ENCODE measurements at regions not wholly inside any gene's neighbourhood (a gene's known extent, or its start where the extent isn't known, plus 50 kb on each side); places are given as distances from the start of the nearest gene placed in this dataset.

DNA sequence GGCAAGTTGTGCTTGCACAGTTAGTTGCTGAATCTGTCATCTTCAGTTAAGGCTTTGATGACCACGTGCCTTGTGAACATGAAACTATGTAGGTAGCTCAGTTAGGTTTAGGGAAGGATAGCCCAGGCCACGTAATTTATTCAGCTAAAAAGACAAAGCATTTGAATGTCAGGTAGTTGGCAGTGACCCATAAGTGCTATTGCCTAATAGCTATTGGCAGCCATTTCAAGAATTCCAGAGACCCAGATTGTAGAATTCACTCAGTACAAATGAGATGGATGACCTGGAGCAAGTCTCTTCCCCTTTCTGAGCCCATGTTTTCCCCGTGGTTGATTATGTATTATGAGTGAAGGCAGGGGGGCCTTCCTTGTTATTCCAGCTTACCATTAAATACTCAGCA, 265.3 kb upstream of the ANO5 start:
- DNase-seq (ENCODE audit: insufficient read length, low spot score) = no peak
- TF ChIP-seq POU2F2 (IDR thresholded peaks at IDR 0.05; ENCODE audit: low read depth, low read length) (no peak), PAX5 (IDR thresholded peaks at IDR 0.05; ENCODE audit: insufficient read depth, low read length, severe bottlenecking) (no peak), POLR2A (IDR thresholded peaks at IDR 0.05; ENCODE audit: low read depth, low read length) (no peak), POLR2AphosphoS5 (IDR thresholded peaks at IDR 0.05; ENCODE audit: low read depth, low read length) (no peak), TAF1 (IDR thresholded peaks at IDR 0.05; ENCODE audit: low read depth, low read length) (no peak)
- no peak for FAIRE-seq

DNA sequence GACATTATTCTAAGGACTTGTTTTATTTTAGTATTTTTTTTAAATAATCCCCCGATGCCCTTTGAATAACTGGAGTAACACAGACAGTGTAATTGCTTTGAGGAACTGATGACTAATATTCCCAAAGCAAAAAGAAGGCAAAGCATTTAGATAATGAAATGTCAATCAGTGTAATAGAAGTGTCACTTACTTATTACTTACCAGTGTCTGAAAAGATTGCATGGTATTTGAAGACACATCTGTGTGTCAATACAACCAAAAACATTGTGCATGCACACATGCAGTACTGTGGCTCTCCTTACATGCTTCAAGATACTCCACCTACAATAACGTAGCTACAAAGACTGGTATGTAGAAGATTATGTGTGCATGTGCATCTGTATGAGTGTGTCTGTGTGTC, 264.0 kb upstream of the ANO5 start:
- DNase-seq (ENCODE audit: insufficient read length, low spot score) = no peak
- no peak for TF ChIP-seq SPI1 (IDR thresholded peaks at IDR 0.05; ENCODE audit: low read depth, low read length)
- TF ChIP-seq POLR2A (IDR thresholded peaks at IDR 0.05; ENCODE audit: low read depth, low read length) = no peak
- no peak for TF ChIP-seq POU2F2 (IDR thresholded peaks at IDR 0.05; ENCODE audit: low read depth, low read length)
- no peak for TF ChIP-seq POLR2AphosphoS5 (IDR thresholded peaks at IDR 0.05; ENCODE audit: low read depth, low read length)
- TF ChIP-seq PAX5 (IDR thresholded peaks at IDR 0.05; ENCODE audit: insufficient read depth, low read length, severe bottlenecking) = no peak
- TF ChIP-seq TAF1 (IDR thresholded peaks at IDR 0.05; ENCODE audit: low read depth, low read length) = no peak
- FAIRE-seq = no peak

DNA sequence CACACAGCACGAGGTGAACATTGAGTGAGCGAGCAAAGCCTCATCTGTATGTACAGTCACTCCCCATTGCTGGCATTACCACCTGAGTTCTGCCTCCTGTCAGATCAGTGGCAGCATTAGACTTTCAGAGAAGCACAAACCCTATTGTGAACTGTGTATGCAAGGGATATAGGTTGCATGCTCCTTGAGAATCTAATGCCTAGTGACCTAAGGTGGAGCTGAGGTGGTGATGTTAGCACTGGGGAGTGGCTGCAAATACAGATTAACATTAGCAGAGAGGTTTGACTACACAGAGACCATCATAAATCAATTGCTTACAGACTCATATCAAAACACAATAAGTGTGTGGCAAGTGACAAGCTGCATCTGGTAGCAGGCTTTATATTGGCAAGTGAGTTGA, 262.5 kb upstream of the ANO5 start:
- DNase-seq (ENCODE audit: insufficient read length, low spot score) (no peak), FAIRE-seq (no peak)
- TF ChIP-seq PAX5 (IDR thresholded peaks at IDR 0.05; ENCODE audit: insufficient read depth, low read length, severe bottlenecking) (no peak), SPI1 (IDR thresholded peaks at IDR 0.05; ENCODE audit: low read depth, low read length) (no peak), POLR2A (IDR thresholded peaks at IDR 0.05; ENCODE audit: low read depth, low read length) (no peak), TAF1 (IDR thresholded peaks at IDR 0.05; ENCODE audit: low read depth, low read length) (no peak), POLR2AphosphoS5 (IDR thresholded peaks at IDR 0.05; ENCODE audit: low read depth, low read length) (no peak), POU2F2 (IDR thresholded peaks at IDR 0.05; ENCODE audit: low read depth, low read length) (no peak)

DNA sequence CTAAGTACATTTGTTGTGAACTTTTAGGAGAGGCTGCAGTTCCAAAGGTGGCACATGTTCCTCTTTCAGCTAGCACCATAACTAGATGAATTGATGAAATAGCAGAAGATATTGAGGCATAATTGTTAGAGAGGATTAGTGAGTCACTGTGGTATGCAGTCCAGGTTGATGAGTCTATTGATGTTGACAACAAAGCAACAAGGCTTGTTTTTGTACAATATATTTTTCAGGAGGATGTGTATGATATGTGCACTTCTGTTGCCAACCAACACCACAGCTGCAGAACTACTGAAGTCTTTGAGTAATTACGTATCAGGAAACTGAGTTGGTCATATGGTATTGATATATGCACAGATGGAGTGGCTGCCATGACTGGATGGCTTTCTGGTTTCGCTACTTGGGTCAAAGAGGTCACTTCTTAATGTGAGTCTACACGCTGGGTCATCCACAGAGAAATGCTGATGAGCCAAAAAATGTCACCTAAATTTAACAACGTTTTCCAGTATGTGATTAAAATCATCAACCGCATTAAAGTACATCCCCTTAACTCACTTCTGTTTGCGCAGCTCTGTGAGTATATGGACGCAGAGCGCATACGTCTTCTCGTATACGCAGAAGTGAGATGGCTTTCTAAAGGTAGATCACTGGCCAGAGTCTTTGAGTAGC, 261.3 kb upstream of the ANO5 start:
- TF ChIP-seq TAF1 (IDR thresholded peaks at IDR 0.05; ENCODE audit: low read depth, low read length) (no peak), PAX5 (IDR thresholded peaks at IDR 0.05; ENCODE audit: insufficient read depth, low read length, severe bottlenecking) (no peak), SPI1 (IDR thresholded peaks at IDR 0.05; ENCODE audit: low read depth, low read length) (no peak), POLR2A (IDR thresholded peaks at IDR 0.05; ENCODE audit: low read depth, low read length) (no peak), POU2F2 (IDR thresholded peaks at IDR 0.05; ENCODE audit: low read depth, low read length) (no peak), POLR2AphosphoS5 (IDR thresholded peaks at IDR 0.05; ENCODE audit: low read depth, low read length) (no peak)
- no peak for DNase-seq (ENCODE audit: insufficient read length, low spot score)
- no peak for FAIRE-seq

DNA sequence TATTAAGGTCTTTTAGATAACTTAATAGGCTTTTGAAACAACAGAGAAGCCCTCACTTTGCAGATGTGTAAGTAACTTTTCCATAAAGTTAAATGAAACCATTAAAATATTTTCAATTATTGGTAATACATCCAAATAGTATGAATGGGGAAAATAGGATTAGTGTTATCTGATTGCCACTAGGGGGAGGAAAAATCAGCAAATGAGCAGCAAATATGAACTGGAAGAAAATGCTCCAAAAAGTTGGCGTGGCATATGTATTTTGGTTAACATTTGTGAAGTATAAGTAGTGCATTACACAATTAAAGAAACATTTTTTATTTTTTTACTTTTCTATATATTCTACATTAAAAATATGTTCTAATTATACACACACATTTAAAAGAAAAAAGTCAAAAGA, 259.8 kb upstream of the ANO5 start:
- TF ChIP-seq POLR2A (IDR thresholded peaks at IDR 0.05; ENCODE audit: low read depth, low read length) = no peak
- TF ChIP-seq POU2F2 (IDR thresholded peaks at IDR 0.05; ENCODE audit: low read depth, low read length) = no peak
- TF ChIP-seq SPI1 (IDR thresholded peaks at IDR 0.05; ENCODE audit: low read depth, low read length) = no peak
- TF ChIP-seq TAF1 (IDR thresholded peaks at IDR 0.05; ENCODE audit: low read depth, low read length) = no peak
- no peak for TF ChIP-seq POLR2AphosphoS5 (IDR thresholded peaks at IDR 0.05; ENCODE audit: low read depth, low read length)
- TF ChIP-seq PAX5 (IDR thresholded peaks at IDR 0.05; ENCODE audit: insufficient read depth, low read length, severe bottlenecking) = no peak
- DNase-seq (ENCODE audit: insufficient read length, low spot score) (peak; percentile 9), FAIRE-seq (no peak)

DNA sequence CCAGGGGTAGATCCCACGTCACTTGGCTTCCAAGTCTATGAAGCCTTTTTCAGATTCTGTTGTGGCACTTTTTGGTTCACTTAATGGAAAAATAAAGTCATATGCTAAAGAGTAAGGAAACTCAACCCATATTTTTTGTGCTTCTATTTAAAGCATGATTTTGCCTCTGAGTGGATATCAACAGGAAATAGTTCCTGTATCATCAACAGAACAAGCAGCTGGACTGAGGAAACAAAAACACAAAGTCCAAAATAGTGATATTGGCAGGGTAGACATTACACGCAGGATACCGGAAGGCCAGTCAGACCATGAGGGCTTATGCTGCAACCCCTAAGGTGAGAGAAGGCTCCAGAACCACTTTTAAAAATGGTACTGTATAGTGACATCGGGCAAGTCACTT, 248.3 kb upstream of the ANO5 start:
- FAIRE-seq (no peak), DNase-seq (ENCODE audit: insufficient read length, low spot score) (no peak)
- TF ChIP-seq POLR2A (IDR thresholded peaks at IDR 0.05; ENCODE audit: low read depth, low read length) (no peak), PAX5 (IDR thresholded peaks at IDR 0.05; ENCODE audit: insufficient read depth, low read length, severe bottlenecking) (no peak), SPI1 (IDR thresholded peaks at IDR 0.05; ENCODE audit: low read depth, low read length) (no peak), POU2F2 (IDR thresholded peaks at IDR 0.05; ENCODE audit: low read depth, low read length) (no peak), POLR2AphosphoS5 (IDR thresholded peaks at IDR 0.05; ENCODE audit: low read depth, low read length) (no peak), TAF1 (IDR thresholded peaks at IDR 0.05; ENCODE audit: low read depth, low read length) (no peak)

DNA sequence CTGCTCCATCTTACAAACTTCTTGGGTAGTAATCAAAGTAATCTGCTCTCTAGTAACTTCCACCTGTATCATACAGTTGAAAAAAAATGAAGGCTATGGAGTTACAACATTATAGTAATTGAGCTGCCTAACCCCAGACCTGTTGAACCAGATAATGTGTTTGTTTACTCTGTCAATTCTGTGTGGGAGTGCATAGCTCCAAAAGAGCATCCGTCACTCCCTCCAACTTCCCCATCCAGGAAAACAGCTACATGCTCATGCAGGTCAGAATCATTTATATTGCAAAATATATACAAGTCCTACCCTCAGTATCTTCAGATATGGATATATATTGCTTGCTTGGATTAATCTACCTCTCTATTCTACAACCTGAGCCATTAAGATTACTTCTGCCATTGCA, 244.0 kb upstream of the ANO5 start:
- no peak for TF ChIP-seq POLR2AphosphoS5 (IDR thresholded peaks at IDR 0.05; ENCODE audit: low read depth, low read length)
- TF ChIP-seq TAF1 (IDR thresholded peaks at IDR 0.05; ENCODE audit: low read depth, low read length) = no peak
- TF ChIP-seq SPI1 (IDR thresholded peaks at IDR 0.05; ENCODE audit: low read depth, low read length) = no peak
- TF ChIP-seq POLR2A (IDR thresholded peaks at IDR 0.05; ENCODE audit: low read depth, low read length) = no peak
- DNase-seq (ENCODE audit: insufficient read length, low spot score) (no peak), FAIRE-seq (no peak)

DNA sequence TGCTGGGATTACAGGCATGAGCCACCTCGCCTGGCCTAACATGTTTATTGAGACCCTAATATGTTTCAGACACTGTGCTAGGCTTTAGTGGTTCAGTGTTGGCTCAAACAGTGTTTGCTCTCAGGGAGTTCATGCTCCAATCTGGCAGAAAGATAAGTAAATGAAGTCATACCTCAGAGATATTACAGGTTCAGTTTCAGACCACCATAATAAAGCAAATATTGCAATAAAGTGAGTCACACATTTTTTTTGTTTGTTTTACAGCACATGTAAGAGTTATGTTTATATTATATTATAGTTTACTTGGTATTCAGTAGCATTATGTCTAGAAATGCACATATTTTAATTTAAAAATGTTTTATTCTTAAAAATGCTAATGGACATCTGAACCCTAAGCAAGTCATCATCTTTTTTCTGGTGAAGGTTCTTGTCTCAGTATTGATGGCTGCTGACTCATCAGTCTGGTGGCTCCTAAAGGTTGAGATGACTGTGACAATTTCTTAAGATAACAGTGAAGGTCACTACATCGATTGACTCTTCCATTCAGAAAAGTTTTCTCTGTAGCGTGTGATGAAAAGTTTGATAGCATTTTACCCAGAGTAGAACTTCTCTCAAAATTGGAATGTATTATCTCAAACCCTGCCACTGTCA, 243.0 kb upstream of the ANO5 start:
- FAIRE-seq (no peak), DNase-seq (ENCODE audit: insufficient read length, low spot score) (no peak)
- TF ChIP-seq SPI1 (IDR thresholded peaks at IDR 0.05; ENCODE audit: low read depth, low read length) (no peak), TAF1 (IDR thresholded peaks at IDR 0.05; ENCODE audit: low read depth, low read length) (no peak), POU2F2 (IDR thresholded peaks at IDR 0.05; ENCODE audit: low read depth, low read length) (no peak), POLR2A (IDR thresholded peaks at IDR 0.05; ENCODE audit: low read depth, low read length) (no peak), POLR2AphosphoS5 (IDR thresholded peaks at IDR 0.05; ENCODE audit: low read depth, low read length) (no peak), PAX5 (IDR thresholded peaks at IDR 0.05; ENCODE audit: insufficient read depth, low read length, severe bottlenecking) (no peak)

DNA sequence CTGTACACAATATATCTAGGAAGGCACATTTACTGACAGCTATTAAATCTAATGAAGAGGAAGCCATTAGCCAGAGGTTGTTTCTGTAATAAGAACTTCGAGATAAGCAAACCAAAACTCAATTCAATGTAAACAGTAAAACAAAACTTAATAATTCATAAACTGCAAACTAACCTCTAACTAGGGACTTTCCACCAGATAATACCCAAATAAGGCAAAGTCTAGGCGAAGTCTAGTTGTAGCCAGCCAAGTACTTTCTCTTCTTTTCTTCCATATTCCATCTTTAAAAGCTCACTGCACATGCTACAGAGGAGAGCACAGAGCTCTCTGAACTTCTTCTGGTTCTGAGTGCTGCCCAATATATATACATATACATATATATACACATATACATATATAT, 229.9 kb upstream of the ANO5 start:
- no peak for TF ChIP-seq PAX5 (IDR thresholded peaks at IDR 0.05; ENCODE audit: insufficient read depth, low read length, severe bottlenecking)
- TF ChIP-seq POU2F2 (IDR thresholded peaks at IDR 0.05; ENCODE audit: low read depth, low read length) = no peak
- TF ChIP-seq SPI1 (IDR thresholded peaks at IDR 0.05; ENCODE audit: low read depth, low read length) = no peak
- TF ChIP-seq TAF1 (IDR thresholded peaks at IDR 0.05; ENCODE audit: low read depth, low read length) = no peak
- no peak for TF ChIP-seq POLR2A (IDR thresholded peaks at IDR 0.05; ENCODE audit: low read depth, low read length)
- DNase-seq (ENCODE audit: insufficient read length, low spot score) (no peak), FAIRE-seq (no peak)
